WTC11 (cell line): ENCODE measurements at regions not wholly inside any gene's neighbourhood (a gene's known extent, or its start where the extent isn't known, plus 50 kb on each side); places are given as distances from the start of the nearest gene placed in this dataset.

Experiments used
- ATAC-seq: fragments of 200-7000 bp; cut with Tn5 transposase; 2 replicates; pipeline ENCODE4 v1.10.0; 2021; ENCODE audit warnings: mild to moderate bottlenecking, moderate library complexity
- CTCF ChIA-PET: fragments of 300-600 bp; sonication (Branson Sonifier 250); formaldehyde crosslinking; loops from one replicate; lab custom pipeline; 2021; ENCODE audit warnings: antibody characterized with exemption; lab: Charles Lee
- POLR2A ChIA-PET: fragments of 350-600 bp; sonication (Branson Sonifier 250); formaldehyde crosslinking; loops from one replicate; lab custom pipeline; 2021; ENCODE audit warnings: antibody characterized with exemption; lab: Charles Lee
- DNase-seq: peaks from one replicate; pipeline ENCODE4 v3.0.0; 2021; ENCODE audit warnings: low spot score
- H3K27ac Mint-ChIP-seq: 2 replicates; pipeline ENCODE4 v1.8.0; 2021; ENCODE audit warnings: mixed read lengths
- H3K27me3 Mint-ChIP-seq: 2 replicates; pipeline ENCODE4 v1.8.0; 2021; ENCODE audit warnings: low read depth, mild to moderate bottlenecking, moderate library complexity, mixed read lengths
- H3K36me3 Mint-ChIP-seq: 2 replicates; pipeline ENCODE4 v1.8.0; 2021; ENCODE audit warnings: mixed read lengths
- H3K4me1 Mint-ChIP-seq: 2 replicates; pipeline ENCODE4 v1.8.0; 2022; ENCODE audit warnings: mixed read lengths
- H3K4me3 Mint-ChIP-seq: 2 replicates; pipeline ENCODE4 v1.8.0; 2021; ENCODE audit warnings: mild to moderate bottlenecking, moderate library complexity, mixed read lengths
- H3K9me3 Mint-ChIP-seq: 2 replicates; pipeline ENCODE4 v1.8.0; 2021; ENCODE audit warnings: mixed read lengths
- CBFB ChIP-seq: sonication (generic); formaldehyde crosslinking; IDR thresholded peaks from 2 replicates; pipeline ENCODE4 v1.8.1; 2022; ENCODE audit warnings: mild to moderate bottlenecking, low read depth, missing genetic modification reagents
- ELF4 ChIP-seq: sonication (generic); formaldehyde crosslinking; IDR thresholded peaks from 2 replicates; pipeline ENCODE4 v1.8.1; 2022; ENCODE audit warnings: low read depth, mild to moderate bottlenecking, moderate library complexity, missing genetic modification reagents
- EMX1 ChIP-seq: fragments of 250-450 bp; sonication (Bioruptor Pico); IDR thresholded peaks from 2 replicates; pipeline ENCODE4 v1.8.0; 2021; ENCODE audit warnings: mild to moderate bottlenecking
- FOXK1 ChIP-seq: sonication (generic); formaldehyde crosslinking; IDR thresholded peaks from 2 replicates; pipeline ENCODE4 v1.8.0; 2022; ENCODE audit warnings: mild to moderate bottlenecking, moderate library complexity, missing genetic modification reagents
- FOXP1 ChIP-seq: sonication (generic); formaldehyde crosslinking; IDR thresholded peaks from 2 replicates; pipeline ENCODE4 v1.8.0; 2022; ENCODE audit warnings: missing genetic modification reagents, mild to moderate bottlenecking, moderate library complexity, borderline replicate concordance
- GRHL2 ChIP-seq: fragments of 250-450 bp; sonication (Bioruptor Pico); IDR thresholded peaks from 2 replicates; pipeline ENCODE4 v1.8.0; 2022; ENCODE audit warnings: mild to moderate bottlenecking, moderate library complexity; ENCODE audit not compliant: insufficient replicate concordance, severe bottlenecking
- GTF2I ChIP-seq: fragments of 250-450 bp; sonication (Bioruptor Pico); conservative IDR thresholded peaks from 2 replicates; pipeline ENCODE4 v1.4.0; 2021; ENCODE audit warnings: mild to moderate bottlenecking
- HMGA2 ChIP-seq: fragments of 250-450 bp; sonication (Bioruptor Pico); IDR thresholded peaks from 2 replicates; pipeline ENCODE4 v1.4.0; 2021; ENCODE audit warnings: mild to moderate bottlenecking, moderate library complexity
- JAZF1 ChIP-seq: fragments of 250-450 bp; sonication (Bioruptor Pico); IDR thresholded peaks from 2 replicates; pipeline ENCODE4 v1.9.0; 2021; ENCODE audit warnings: moderate library complexity, mild to moderate bottlenecking, inconsistent platforms
- KAT7 ChIP-seq: sonication (generic); formaldehyde crosslinking; IDR thresholded peaks from 2 replicates; pipeline ENCODE4 v1.8.1; 2023; ENCODE audit warnings: missing genetic modification reagents, mild to moderate bottlenecking, borderline replicate concordance
- TEAD1 ChIP-seq: sonication (generic); formaldehyde crosslinking; IDR thresholded peaks from 2 replicates; pipeline ENCODE4 v1.8.0; 2022; ENCODE audit warnings: mild to moderate bottlenecking, missing genetic modification reagents
- ZNF121 ChIP-seq: sonication (generic); formaldehyde crosslinking; IDR thresholded peaks from 2 replicates; pipeline ENCODE4 v1.8.0; 2023; ENCODE audit warnings: missing genetic modification reagents
- ZNF232 ChIP-seq: sonication (generic); formaldehyde crosslinking; IDR thresholded peaks from 2 replicates; pipeline ENCODE4 v1.8.0; 2022; ENCODE audit warnings: mild to moderate bottlenecking, missing genetic modification reagents
- ZNF317 ChIP-seq: sonication (generic); formaldehyde crosslinking; IDR thresholded peaks from 2 replicates; pipeline ENCODE4 v1.8.1; 2023; ENCODE audit warnings: low read depth, mild to moderate bottlenecking, moderate library complexity, missing genetic modification reagents, borderline replicate concordance
- ZNF396 ChIP-seq: fragments of 250-450 bp; sonication (Bioruptor Pico); IDR thresholded peaks from 2 replicates; pipeline ENCODE4 v1.8.0; 2021; ENCODE audit warnings: mild to moderate bottlenecking, moderate library complexity, borderline replicate concordance
- ZNF416 ChIP-seq: fragments of 250-450 bp; sonication (Bioruptor Pico); IDR thresholded peaks from 2 replicates; pipeline ENCODE4 v1.9.0; 2021; ENCODE audit warnings: mild to moderate bottlenecking, inconsistent platforms
- ZNF423 ChIP-seq: fragments of 250-450 bp; sonication (Bioruptor Pico); IDR thresholded peaks from 2 replicates; pipeline ENCODE4 v2.1.2; 2022; ENCODE audit warnings: mild to moderate bottlenecking, moderate library complexity
- TF ChIP-seq, protein P1 (sequence below): sonication (generic); formaldehyde crosslinking; IDR thresholded peaks from 2 replicates; pipeline ENCODE4 v1.8.0; 2022; ENCODE audit warnings: mild to moderate bottlenecking, missing genetic modification reagents
- TF ChIP-seq, protein P2 (sequence below): sonication (generic); formaldehyde crosslinking; IDR thresholded peaks from 2 replicates; pipeline ENCODE4 v1.8.0; 2022; ENCODE audit warnings: mild to moderate bottlenecking, missing genetic modification reagents
- TF ChIP-seq, protein P3 (sequence below): fragments of 250-450 bp; sonication (Bioruptor Pico); IDR thresholded peaks from 2 replicates; pipeline ENCODE4 v1.9.0; 2021; ENCODE audit warnings: moderate library complexity, mild to moderate bottlenecking, inconsistent platforms, borderline replicate concordance
- TF ChIP-seq, protein P4 (sequence below): sonication (generic); formaldehyde crosslinking; IDR thresholded peaks from 2 replicates; pipeline ENCODE4 v1.8.0; 2022; ENCODE audit warnings: mild to moderate bottlenecking, missing genetic modification reagents
- TF ChIP-seq, protein P5 (sequence below): sonication (generic); formaldehyde crosslinking; IDR thresholded peaks from 2 replicates; pipeline ENCODE4 v1.8.1; 2022; ENCODE audit warnings: mild to moderate bottlenecking, missing genetic modification reagents, moderate library complexity, borderline replicate concordance
- TF ChIP-seq, protein P6 (sequence below): sonication (generic); formaldehyde crosslinking; IDR thresholded peaks from 2 replicates; pipeline ENCODE4 v1.8.1; 2023; ENCODE audit warnings: mild to moderate bottlenecking, moderate library complexity, missing genetic modification reagents
- TF ChIP-seq, protein P7 (sequence below): sonication (generic); formaldehyde crosslinking; conservative IDR thresholded peaks from 2 replicates; pipeline ENCODE4 v1.8.1; 2022; ENCODE audit warnings: mild to moderate bottlenecking, missing genetic modification reagents

DNA sequence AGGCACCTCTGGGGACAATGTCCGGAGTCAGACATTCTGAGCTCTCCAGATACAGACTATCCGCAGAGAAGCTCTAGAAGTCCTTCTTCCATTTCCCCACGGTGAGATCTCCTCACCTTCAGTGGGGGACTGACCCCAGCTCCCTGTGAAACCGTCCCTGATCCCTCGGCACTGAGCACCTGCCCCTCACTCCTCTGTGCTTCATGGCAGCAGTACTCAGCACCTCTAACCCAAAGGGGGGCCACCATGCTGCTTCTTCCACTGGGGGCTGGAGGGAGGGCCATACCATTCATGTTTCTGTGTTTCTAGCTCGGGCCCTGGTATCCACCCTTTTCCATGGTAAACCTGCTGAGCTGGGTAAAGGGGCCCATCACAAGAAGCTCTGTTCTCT, 321.7 kb downstream of the BRD1 start:
- POLR2A ChIA-PET = interaction anchor here (0.6 kb wide), 1 partner anchor 18 kb away, joined by 3 read pairs; no protein-coding TSS in a partner anchor
- Mint-ChIP-seq H3K36me3 (peaks cover 4% of the 10 kb centered on the region), H3K27me3 (peaks cover 2% of the 10 kb centered on the region), H3K4me1 (peaks cover 2% of the 10 kb centered on the region; the same call in 1 of the 2 replicates), H3K27ac (no peak overlapping the region), H3K4me3 (no peak overlapping the region), H3K9me3 (peaks cover 14% of the 10 kb centered on the region)
- no peak for ATAC-seq
- no peak for DNase-seq
- CTCF ChIA-PET = interaction anchor here (1.1 kb wide), 1 partner anchor 11 kb away, joined by 4 read pairs; no protein-coding TSS in a partner anchor
- TF ChIP-seq ZNF423 (CRISPR knock-in tag) (no peak), ELF4 (no peak), FOXP1 (CRISPR knock-in tag) (no peak), FOXK1 (CRISPR knock-in tag) (no peak), ZNF121 (no peak), TEAD1 (CRISPR knock-in tag) (no peak), ZNF317 (CRISPR knock-in tag) (no peak), CBFB (CRISPR knock-in tag) (no peak), EMX1 (CRISPR knock-in tag) (no peak), ZNF396 (CRISPR knock-in tag) (no peak)
- TF ChIP-seq, protein P1, sequence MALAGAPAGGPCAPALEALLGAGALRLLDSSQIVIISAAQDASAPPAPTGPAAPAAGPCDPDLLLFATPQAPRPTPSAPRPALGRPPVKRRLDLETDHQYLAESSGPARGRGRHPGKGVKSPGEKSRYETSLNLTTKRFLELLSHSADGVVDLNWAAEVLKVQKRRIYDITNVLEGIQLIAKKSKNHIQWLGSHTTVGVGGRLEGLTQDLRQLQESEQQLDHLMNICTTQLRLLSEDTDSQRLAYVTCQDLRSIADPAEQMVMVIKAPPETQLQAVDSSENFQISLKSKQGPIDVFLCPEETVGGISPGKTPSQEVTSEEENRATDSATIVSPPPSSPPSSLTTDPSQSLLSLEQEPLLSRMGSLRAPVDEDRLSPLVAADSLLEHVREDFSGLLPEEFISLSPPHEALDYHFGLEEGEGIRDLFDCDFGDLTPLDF (CRISPR knock-in tag) = no peak
- TF ChIP-seq, protein P2, sequence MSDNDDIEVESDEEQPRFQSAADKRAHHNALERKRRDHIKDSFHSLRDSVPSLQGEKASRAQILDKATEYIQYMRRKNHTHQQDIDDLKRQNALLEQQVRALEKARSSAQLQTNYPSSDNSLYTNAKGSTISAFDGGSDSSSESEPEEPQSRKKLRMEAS (CRISPR knock-in tag) = no peak

DNA sequence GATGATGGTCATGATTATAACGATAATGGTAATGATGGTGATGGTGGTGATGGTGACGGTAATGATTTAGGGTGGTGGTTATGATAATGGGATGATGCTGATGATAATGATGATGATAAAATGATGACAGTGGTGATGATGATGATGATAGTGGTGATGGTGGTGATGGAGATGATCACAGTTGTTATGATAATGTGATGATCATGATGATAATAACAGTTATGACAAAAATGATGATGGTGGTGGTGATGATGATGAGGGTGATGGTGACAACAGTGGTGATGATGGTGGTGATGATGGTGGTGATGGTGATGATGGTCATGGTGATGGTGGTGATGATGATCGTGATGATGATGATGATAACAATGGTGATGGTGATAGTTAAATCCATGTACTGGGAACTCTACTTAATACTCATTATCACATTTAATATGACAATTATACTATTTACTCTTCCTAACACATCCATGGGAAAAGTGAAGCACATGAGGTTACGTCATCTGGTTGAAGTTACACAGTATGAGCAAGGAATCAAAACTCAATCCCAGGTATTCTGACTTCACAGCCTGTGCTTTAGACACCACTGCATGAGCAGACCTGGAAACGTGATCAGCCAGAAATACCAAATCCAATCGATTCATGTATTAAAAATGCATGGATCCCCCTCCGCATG, 322.2 kb downstream of the BRD1 start:
- no peaks in the 10 kb centered on the region for H3K4me1 Mint-ChIP-seq

More for the DNA sequence above, 322.2 kb downstream of the BRD1 start:
- Mint-ChIP-seq H3K4me3 (no peak overlapping the region), H3K36me3 (no peaks in the 10 kb centered on the region), H3K27me3 (no peaks in the 10 kb centered on the region), H3K27ac (no peak overlapping the region), H3K9me3 (peaks cover 8% of the 10 kb centered on the region)
- DNase-seq = no peak
- TF ChIP-seq GRHL2 (CRISPR knock-in tag) (no peak), GTF2I (CRISPR knock-in tag) (no peak), ZNF232 (CRISPR knock-in tag) (no peak), KAT7 (CRISPR knock-in tag) (no peak), JAZF1 (no peak), ZNF416 (CRISPR knock-in tag) (no peak), HMGA2 (CRISPR knock-in tag) (no peak)
- TF ChIP-seq, protein P3, sequence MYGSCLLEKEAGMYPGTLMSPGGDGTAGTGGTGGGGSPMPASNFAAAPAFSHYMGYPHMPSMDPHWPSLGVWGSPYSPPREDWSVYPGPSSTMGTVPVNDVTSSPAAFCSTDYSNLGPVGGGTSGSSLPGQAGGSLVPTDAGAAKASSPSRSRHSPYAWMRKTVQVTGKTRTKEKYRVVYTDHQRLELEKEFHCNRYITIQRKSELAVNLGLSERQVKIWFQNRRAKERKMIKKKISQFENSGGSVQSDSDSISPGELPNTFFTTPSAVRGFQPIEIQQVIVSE (CRISPR knock-in tag) = no peak
- TF ChIP-seq, protein P2 (CRISPR knock-in tag) = no peak
- TF ChIP-seq, protein P4, sequence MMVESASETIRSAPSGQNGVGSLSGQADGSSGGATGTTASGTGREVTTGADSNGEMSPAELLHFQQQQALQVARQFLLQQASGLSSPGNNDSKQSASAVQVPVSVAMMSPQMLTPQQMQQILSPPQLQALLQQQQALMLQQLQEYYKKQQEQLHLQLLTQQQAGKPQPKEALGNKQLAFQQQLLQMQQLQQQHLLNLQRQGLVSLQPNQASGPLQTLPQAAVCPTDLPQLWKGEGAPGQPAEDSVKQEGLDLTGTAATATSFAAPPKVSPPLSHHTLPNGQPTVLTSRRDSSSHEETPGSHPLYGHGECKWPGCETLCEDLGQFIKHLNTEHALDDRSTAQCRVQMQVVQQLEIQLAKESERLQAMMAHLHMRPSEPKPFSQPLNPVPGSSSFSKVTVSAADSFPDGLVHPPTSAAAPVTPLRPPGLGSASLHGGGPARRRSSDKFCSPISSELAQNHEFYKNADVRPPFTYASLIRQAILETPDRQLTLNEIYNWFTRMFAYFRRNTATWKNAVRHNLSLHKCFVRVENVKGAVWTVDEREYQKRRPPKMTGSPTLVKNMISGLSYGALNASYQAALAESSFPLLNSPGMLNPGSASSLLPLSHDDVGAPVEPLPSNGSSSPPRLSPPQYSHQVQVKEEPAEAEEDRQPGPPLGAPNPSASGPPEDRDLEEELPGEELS (CRISPR knock-in tag) = no peak
- TF ChIP-seq, protein P5, sequence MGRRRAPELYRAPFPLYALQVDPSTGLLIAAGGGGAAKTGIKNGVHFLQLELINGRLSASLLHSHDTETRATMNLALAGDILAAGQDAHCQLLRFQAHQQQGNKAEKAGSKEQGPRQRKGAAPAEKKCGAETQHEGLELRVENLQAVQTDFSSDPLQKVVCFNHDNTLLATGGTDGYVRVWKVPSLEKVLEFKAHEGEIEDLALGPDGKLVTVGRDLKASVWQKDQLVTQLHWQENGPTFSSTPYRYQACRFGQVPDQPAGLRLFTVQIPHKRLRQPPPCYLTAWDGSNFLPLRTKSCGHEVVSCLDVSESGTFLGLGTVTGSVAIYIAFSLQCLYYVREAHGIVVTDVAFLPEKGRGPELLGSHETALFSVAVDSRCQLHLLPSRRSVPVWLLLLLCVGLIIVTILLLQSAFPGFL = no peak
- TF ChIP-seq, protein P6, sequence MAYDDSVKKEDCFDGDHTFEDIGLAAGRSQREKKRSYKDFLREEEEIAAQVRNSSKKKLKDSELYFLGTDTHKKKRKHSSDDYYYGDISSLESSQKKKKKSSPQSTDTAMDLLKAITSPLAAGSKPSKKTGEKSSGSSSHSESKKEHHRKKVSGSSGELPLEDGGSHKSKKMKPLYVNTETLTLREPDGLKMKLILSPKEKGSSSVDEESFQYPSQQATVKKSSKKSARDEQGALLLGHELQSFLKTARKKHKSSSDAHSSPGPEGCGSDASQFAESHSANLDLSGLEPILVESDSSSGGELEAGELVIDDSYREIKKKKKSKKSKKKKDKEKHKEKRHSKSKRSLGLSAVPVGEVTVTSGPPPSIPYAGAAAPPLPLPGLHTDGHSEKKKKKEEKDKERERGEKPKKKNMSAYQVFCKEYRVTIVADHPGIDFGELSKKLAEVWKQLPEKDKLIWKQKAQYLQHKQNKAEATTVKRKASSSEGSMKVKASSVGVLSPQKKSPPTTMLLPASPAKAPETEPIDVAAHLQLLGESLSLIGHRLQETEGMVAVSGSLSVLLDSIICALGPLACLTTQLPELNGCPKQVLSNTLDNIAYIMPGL = no peak
- TF ChIP-seq, protein P7, sequence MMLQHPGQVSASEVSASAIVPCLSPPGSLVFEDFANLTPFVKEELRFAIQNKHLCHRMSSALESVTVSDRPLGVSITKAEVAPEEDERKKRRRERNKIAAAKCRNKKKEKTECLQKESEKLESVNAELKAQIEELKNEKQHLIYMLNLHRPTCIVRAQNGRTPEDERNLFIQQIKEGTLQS = no peak
- POLR2A ChIA-PET = no interaction called here
- CTCF ChIA-PET = no interaction called here
- no peak for ATAC-seq
